VCaP (cell line): ENCODE measurements at regions not wholly inside any gene's neighbourhood (a gene's known extent, or its start where the extent isn't known, plus 50 kb on each side); places are given as distances from the start of the nearest gene placed in this dataset.
"Not testable (repeated sequence)": the region's sequence is repeated elsewhere in the genome, so short reads cannot be mapped to it uniquely, and the experiment has no call there.

Experiments
- H3K27ac ChIP-seq: fragments of 450-650 bp; 2 replicates; pipeline ENCODE4 v1.5.1; 2017
- TF ChIP-seq, protein P1 (sequence below): fragments of 450-650 bp; conservative IDR thresholded peaks from 2 replicates; pipeline ENCODE4 v1.5.1; 2017; ENCODE audit warnings: mild to moderate bottlenecking, moderate library complexity

DNA sequence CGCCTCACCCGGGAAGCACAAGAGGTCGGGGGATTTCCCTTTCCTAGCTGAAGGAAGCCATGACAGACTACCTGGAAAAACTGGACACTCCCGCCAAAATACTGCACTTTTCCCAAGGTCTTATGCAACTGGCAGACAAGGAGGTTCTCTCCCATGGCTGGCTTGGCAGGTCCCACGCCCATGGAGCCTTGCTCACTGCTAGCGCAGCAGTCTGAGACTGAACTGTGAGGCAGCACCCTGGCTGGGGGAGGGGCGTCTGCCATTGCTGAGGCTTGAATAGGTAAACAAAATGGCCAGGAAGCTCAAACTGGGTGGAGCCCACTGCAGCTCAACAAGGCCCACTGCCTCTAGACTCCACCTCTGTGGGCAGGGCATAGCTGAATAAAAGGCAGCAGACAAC, 92.1 kb downstream of the C4BPA start:
- not testable (repeated sequence) for H3K27ac ChIP-seq

GRCh38 chr1:207201534-207201933, 97.5 kb downstream of the C4BPA start:
- H3K27ac ChIP-seq = not testable (repeated sequence)

- TF ChIP-seq, protein P1, sequence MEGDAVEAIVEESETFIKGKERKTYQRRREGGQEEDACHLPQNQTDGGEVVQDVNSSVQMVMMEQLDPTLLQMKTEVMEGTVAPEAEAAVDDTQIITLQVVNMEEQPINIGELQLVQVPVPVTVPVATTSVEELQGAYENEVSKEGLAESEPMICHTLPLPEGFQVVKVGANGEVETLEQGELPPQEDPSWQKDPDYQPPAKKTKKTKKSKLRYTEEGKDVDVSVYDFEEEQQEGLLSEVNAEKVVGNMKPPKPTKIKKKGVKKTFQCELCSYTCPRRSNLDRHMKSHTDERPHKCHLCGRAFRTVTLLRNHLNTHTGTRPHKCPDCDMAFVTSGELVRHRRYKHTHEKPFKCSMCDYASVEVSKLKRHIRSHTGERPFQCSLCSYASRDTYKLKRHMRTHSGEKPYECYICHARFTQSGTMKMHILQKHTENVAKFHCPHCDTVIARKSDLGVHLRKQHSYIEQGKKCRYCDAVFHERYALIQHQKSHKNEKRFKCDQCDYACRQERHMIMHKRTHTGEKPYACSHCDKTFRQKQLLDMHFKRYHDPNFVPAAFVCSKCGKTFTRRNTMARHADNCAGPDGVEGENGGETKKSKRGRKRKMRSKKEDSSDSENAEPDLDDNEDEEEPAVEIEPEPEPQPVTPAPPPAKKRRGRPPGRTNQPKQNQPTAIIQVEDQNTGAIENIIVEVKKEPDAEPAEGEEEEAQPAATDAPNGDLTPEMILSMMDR = no peak
These were observed 98.4 kb downstream of the C4BPA start for GRCh38 chr1:207202480-207202879.

GRCh38 chr1:207203541-207203940, 99.5 kb downstream of the C4BPA start:
- TF ChIP-seq, protein P1 = no peak
- no peak overlapping the region for H3K27ac ChIP-seq

More at GRCh38 chr1:207202480-207202879, 98.4 kb downstream of the C4BPA start:
- no peak overlapping the region for H3K27ac ChIP-seq

DNA sequence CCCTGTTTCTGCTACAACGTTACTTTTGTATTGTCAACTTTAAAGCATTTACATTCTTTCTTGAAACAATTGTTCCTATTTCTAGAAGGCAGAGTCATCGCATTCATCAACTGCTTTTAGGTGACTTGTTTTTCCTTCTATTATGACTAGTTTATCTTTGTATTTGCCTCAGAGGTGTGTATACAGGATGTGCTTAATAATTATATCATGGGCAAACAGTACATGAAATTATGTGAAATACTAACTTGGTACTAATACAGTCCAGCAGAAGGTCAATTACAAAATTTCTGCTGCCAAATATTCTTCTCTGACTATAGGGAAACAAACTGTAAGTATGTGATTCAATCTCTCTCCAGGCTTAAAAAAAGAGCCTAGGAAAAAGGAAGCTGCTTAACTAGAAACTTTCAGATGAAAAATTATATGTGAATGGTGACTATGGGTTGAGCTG, 101.6 kb downstream of the C4BPA start:
- no peak overlapping the region for H3K27ac ChIP-seq
- TF ChIP-seq, protein P1 = no peak

GRCh38 chr1:207208691-207209090, 104.7 kb downstream of the C4BPA start:
- H3K27ac ChIP-seq = not testable (repeated sequence)

GRCh38 chr1:207214453-207214852, 107.0 kb upstream of the CD55 start:
- TF ChIP-seq, protein P1 = no peak
- no peak overlapping the region for H3K27ac ChIP-seq

DNA sequence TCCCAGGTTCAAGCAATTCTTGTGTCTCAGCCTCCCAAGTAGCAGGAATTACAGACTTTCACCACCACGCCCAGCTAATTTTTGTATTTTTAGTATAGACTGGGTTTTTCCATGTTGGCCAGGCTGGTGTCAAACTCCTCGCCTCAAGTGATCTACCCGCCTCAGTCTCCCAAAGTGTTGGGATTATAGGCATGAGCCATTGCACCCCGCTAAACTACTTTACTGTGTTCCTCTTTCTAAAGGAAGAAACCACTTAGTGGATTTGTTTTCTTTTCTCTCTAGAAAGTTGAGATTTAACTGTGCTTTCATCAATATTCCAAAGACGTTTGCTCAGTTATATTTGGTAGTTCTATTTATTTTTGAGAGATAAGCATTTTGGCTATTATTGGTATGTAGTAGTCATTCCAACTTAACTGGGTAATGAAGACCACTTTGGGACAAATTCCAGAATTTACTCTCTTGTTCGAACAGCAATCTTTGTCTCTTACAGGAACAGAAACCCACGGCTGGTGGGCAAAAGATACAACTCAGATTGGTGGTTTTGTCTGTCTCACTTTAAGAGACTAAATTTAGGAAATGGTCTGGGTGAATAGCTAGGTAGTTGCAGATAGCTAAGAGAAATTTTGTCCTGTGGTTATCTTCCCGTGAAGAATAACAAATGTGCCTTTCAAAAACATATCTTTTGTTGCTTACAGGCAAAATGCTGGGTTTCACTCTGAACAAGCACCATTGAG, 103.5 kb upstream of the CD55 start:
- TF ChIP-seq, protein P1 = no peak

DNA sequence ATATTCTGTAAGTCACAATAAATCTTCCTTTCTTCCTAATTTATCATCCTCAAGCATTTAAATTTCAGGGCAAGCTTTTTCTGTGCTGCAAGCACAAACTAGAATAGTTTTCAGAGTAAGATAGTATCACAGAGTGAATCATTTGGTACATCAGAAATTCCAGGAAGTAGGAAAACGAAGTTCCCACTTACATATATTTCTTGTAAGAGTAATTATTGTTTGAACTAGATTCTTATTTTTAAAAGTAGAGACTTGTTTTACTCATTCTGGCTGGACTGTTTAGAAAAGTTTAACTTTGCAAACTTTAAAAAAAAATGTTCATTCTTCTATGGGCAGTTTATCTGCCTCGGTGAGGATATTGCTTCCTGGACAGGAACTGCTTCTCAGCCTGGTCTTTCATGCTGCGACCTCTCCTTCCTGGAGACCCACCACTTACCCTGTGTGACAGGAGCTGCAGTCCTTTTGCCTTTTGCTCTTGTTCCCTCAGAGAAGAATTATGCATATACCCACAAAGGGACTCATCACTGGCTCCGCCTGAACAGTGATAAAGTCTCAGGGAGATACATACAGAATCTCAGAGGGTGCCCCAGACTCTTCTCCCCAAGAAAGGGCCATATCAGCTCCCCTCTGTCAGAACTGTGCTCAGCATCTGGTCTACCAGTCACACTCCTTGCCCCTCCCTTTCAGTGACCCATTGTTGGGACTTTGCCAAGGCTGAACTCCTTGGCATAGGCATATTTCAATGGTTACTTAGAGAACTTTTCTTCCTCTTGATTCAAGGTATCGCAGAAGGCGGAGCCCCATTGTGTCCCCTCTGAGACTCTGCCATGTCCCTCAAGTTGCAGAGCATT, 102.7 kb upstream of the CD55 start:
- no peak overlapping the region for H3K27ac ChIP-seq
- TF ChIP-seq, protein P1 = no peak

More for the DNA sequence above, 103.5 kb upstream of the CD55 start:
- H3K27ac ChIP-seq = no peak overlapping the region
